Peyer's patch (tissue), 4 donors: ENCODE measurements at regions not wholly inside any gene's neighbourhood (a gene's known extent, or its start where the extent isn't known, plus 50 kb on each side); places are given as distances from the start of the nearest gene placed in this dataset.

ENCODE experiments used
- CTCF ChIP-seq, 6 experiments: fragments of 450-650 bp in 4 of 6; fragments of 200-600 bp in 2 of 6; sonication (generic) in 1 of 6; IDR thresholded peaks; one replicate each; pipeline ENCODE4 v1.5.1; 2017 to 2019; ENCODE audit warnings: antibody characterized with exemption in 6 of 6, mild to moderate bottlenecking in 3 of 6, moderate library complexity in 1 of 6
- POLR2A ChIP-seq, 2 donors: fragments of 450-650 bp; IDR thresholded peaks; one replicate each; pipeline ENCODE4 v1.5.1; 2017; ENCODE audit warnings: antibody characterized with exemption in 2 of 2, mild to moderate bottlenecking in 2 of 2, moderate library complexity in 2 of 2

- TF ChIP-seq CTCF (IDR thresholded peaks at IDR 0.05): no peak
- no peak for TF ChIP-seq POLR2A (IDR thresholded peaks at IDR 0.05)
Observed at GRCh38 chrX:121642415-121642814, 595.0 kb downstream of the GLUD2 start.
